ENCODE measurements at regions not wholly inside any gene's neighbourhood (a gene's known extent, or its start where the extent isn't known, plus 50 kb on each side); places are given as distances from the start of the nearest gene placed in this dataset.
A peak's percentile ranks its signal among the peaks of the same experiment; 100 is the strongest.

- Histone ChIP-seq H3K4me3 (ENCODE audit: low read depth, low read length) (no peak overlapping the region), H3K27ac (ENCODE audit: low read depth) (no peak overlapping the region), H3K4me1 (ENCODE audit: insufficient read depth) (no peaks in the 10 kb centered on the region), H3K36me3 (ENCODE audit: insufficient read depth) (no peaks in the 10 kb centered on the region)
- DNase-seq (ENCODE audit: extremely low spot score), result no peak
- 41% methylated on average over 3 of the region's 3 CpGs for WGBS
Measured at GRCh38 chr2:200725596-200725995, 86.1 kb upstream of the BZW1 start.

GRCh38 chr2:200728630-200729029 is 83.1 kb upstream of the BZW1 start:
- WGBS, result 21% methylated on average over 1 of the region's 1 CpG
- Histone ChIP-seq H3K36me3 (ENCODE audit: insufficient read depth) (no peaks in the 10 kb centered on the region), H3K4me3 (ENCODE audit: low read depth, low read length) (no peak overlapping the region), H3K27ac (ENCODE audit: low read depth) (no peak overlapping the region), H3K4me1 (ENCODE audit: insufficient read depth) (no peaks in the 10 kb centered on the region)
- DNase-seq (ENCODE audit: extremely low spot score), result no peak

GRCh38 chr2:200730302-200730701 is 81.4 kb upstream of the BZW1 start:
- DNase-seq (ENCODE audit: extremely low spot score), result no peak
- Histone ChIP-seq H3K4me1 (ENCODE audit: insufficient read depth) (no peaks in the 10 kb centered on the region), H3K4me3 (ENCODE audit: low read depth, low read length) (no peak overlapping the region), H3K27ac (ENCODE audit: low read depth) (no peak overlapping the region), H3K36me3 (ENCODE audit: insufficient read depth) (no peaks in the 10 kb centered on the region)
- WGBS, result 69% methylated on average over 2 of the region's 2 CpGs

GRCh38 chr2:200730960-200731359 is 80.8 kb upstream of the BZW1 start:
- Histone ChIP-seq H3K27ac (ENCODE audit: low read depth) (no peak overlapping the region), H3K4me1 (ENCODE audit: insufficient read depth) (no peaks in the 10 kb centered on the region), H3K36me3 (ENCODE audit: insufficient read depth) (no peaks in the 10 kb centered on the region), H3K4me3 (ENCODE audit: low read depth, low read length) (no peak overlapping the region)
- no peak for DNase-seq (ENCODE audit: extremely low spot score)
- 87% methylated on average over 3 of the region's 3 CpGs for WGBS

GRCh38 chr2:200732866-200733265 is 78.8 kb upstream of the BZW1 start:
- Histone ChIP-seq H3K27ac (ENCODE audit: low read depth) (no peak overlapping the region), H3K4me3 (ENCODE audit: low read depth, low read length) (no peak overlapping the region), H3K4me1 (ENCODE audit: insufficient read depth) (no peaks in the 10 kb centered on the region), H3K36me3 (ENCODE audit: insufficient read depth) (no peaks in the 10 kb centered on the region)
- WGBS, result 90% methylated on average over 2 of the region's 2 CpGs
- no peak for DNase-seq (ENCODE audit: extremely low spot score)

GRCh38 chr2:200733713-200734198 is 78.0 kb upstream of the BZW1 start:
- Histone ChIP-seq H3K4me3 (ENCODE audit: low read depth, low read length) (no peak overlapping the region), H3K27ac (ENCODE audit: low read depth) (no peak overlapping the region), H3K4me1 (ENCODE audit: insufficient read depth) (no peaks in the 10 kb centered on the region), H3K36me3 (ENCODE audit: insufficient read depth) (no peaks in the 10 kb centered on the region)
- WGBS, result 75% methylated on average over 3 of the region's 3 CpGs
- DNase-seq (ENCODE audit: extremely low spot score), result no peak

- no peaks in the 10 kb centered on the region for H3K4me1 ChIP-seq (ENCODE audit: insufficient read depth)
- H3K36me3 ChIP-seq (ENCODE audit: insufficient read depth), result no peaks in the 10 kb centered on the region
- 90% methylated on average over 3 of the region's 3 CpGs for WGBS
- H3K27ac ChIP-seq (ENCODE audit: low read depth), result no peak overlapping the region
- no peak overlapping the region for H3K4me3 ChIP-seq (ENCODE audit: low read depth, low read length)
- DNase-seq (ENCODE audit: extremely low spot score), result no peak
Measured at GRCh38 chr2:200735061-200735460, 76.6 kb upstream of the BZW1 start.

GRCh38 chr2:200736646-200737274 is 75.0 kb upstream of the BZW1 start:
- Histone ChIP-seq H3K4me3 (ENCODE audit: low read depth, low read length) (no peak overlapping the region), H3K4me1 (ENCODE audit: insufficient read depth) (no peaks in the 10 kb centered on the region), H3K27ac (ENCODE audit: low read depth) (no peak overlapping the region), H3K36me3 (ENCODE audit: insufficient read depth) (no peaks in the 10 kb centered on the region)
- DNase-seq (ENCODE audit: extremely low spot score), result no peak
- WGBS, result 30% methylated on average over 6 of the region's 6 CpGs

- no peak for DNase-seq (ENCODE audit: extremely low spot score)
- H3K4me1 ChIP-seq (ENCODE audit: insufficient read depth), result no peaks in the 10 kb centered on the region
- H3K4me3 ChIP-seq (ENCODE audit: low read depth, low read length), result no peak overlapping the region
- H3K36me3 ChIP-seq (ENCODE audit: insufficient read depth), result no peaks in the 10 kb centered on the region
- H3K27ac ChIP-seq (ENCODE audit: low read depth), result no peak overlapping the region
- 91% methylated on average over 4 of the region's 4 CpGs for WGBS
Measured at GRCh38 chr2:200737585-200737984, 74.1 kb upstream of the BZW1 start.

GRCh38 chr2:200738590-200738989 is 73.1 kb upstream of the BZW1 start:
- Histone ChIP-seq H3K27ac (ENCODE audit: low read depth) (no peak overlapping the region), H3K36me3 (ENCODE audit: insufficient read depth) (no peaks in the 10 kb centered on the region), H3K4me3 (ENCODE audit: low read depth, low read length) (no peak overlapping the region), H3K4me1 (ENCODE audit: insufficient read depth) (no peaks in the 10 kb centered on the region)
- 89% methylated on average over 7 of the region's 7 CpGs for WGBS
- no peak for DNase-seq (ENCODE audit: extremely low spot score)

GRCh38 chr2:200740907-200741306 is 70.8 kb upstream of the BZW1 start:
- WGBS, result 87% methylated on average over 6 of the region's 6 CpGs
- no peak overlapping the region for H3K4me3 ChIP-seq (ENCODE audit: low read depth, low read length)
- H3K36me3 ChIP-seq (ENCODE audit: insufficient read depth), result no peaks in the 10 kb centered on the region
- DNase-seq (ENCODE audit: extremely low spot score), result no peak
- no peaks in the 10 kb centered on the region for H3K4me1 ChIP-seq (ENCODE audit: insufficient read depth)
- peak overlapping the region; percentile 66 for H3K27ac ChIP-seq (ENCODE audit: low read depth)

- peak; percentile 46 for DNase-seq (ENCODE audit: extremely low spot score)
- 66% methylated on average over 8 of the region's 8 CpGs for WGBS
- Histone ChIP-seq H3K27ac (ENCODE audit: low read depth) (peak overlapping the region; percentile 66), H3K4me1 (ENCODE audit: insufficient read depth) (no peaks in the 10 kb centered on the region), H3K4me3 (ENCODE audit: low read depth, low read length) (no peak overlapping the region), H3K36me3 (ENCODE audit: insufficient read depth) (no peaks in the 10 kb centered on the region)
Measured at GRCh38 chr2:200741468-200742202, 70.1 kb upstream of the BZW1 start.

GRCh38 chr2:200742426-200742825 is 69.3 kb upstream of the BZW1 start:
- Histone ChIP-seq H3K4me1 (ENCODE audit: insufficient read depth) (no peaks in the 10 kb centered on the region), H3K4me3 (ENCODE audit: low read depth, low read length) (no peak overlapping the region), H3K27ac (ENCODE audit: low read depth) (no peak overlapping the region), H3K36me3 (ENCODE audit: insufficient read depth) (no peaks in the 10 kb centered on the region)
- 49% methylated on average over 5 of the region's 5 CpGs for WGBS
- DNase-seq (ENCODE audit: extremely low spot score), result no peak

- Histone ChIP-seq H3K27ac (ENCODE audit: low read depth) (no peak overlapping the region), H3K4me3 (ENCODE audit: low read depth, low read length) (no peak overlapping the region), H3K36me3 (ENCODE audit: insufficient read depth) (no peaks in the 10 kb centered on the region), H3K4me1 (ENCODE audit: insufficient read depth) (no peaks in the 10 kb centered on the region)
- WGBS, result 86% methylated on average over 10 of the region's 10 CpGs
- no peak for DNase-seq (ENCODE audit: extremely low spot score)
Measured at GRCh38 chr2:200743042-200743676, 68.6 kb upstream of the BZW1 start.
